H9 (cell line): ENCODE measurements at regions not wholly inside any gene's neighbourhood (a gene's known extent, or its start where the extent isn't known, plus 50 kb on each side); places are given as distances from the start of the nearest gene placed in this dataset.
"Not testable (repeated sequence)": the region's sequence is repeated elsewhere in the genome, so short reads cannot be mapped to it uniquely, and the experiment has no call there.

Source experiments
- DNase-seq: peaks from one replicate; pipeline ENCODE4 v3.0.0-alpha.2; 2017
- H2AFZ ChIP-seq: one replicate; pipeline ENCODE4 v1.6.1; 2013; ENCODE audit warnings: mild to moderate bottlenecking, low read length, control low read depth, moderate library complexity
- H2AK5ac ChIP-seq: 2 replicates; pipeline ENCODE4 v1.6.1; 2013; ENCODE audit warnings: low read length, control low read depth, mixed read lengths; ENCODE audit not compliant: insufficient read length
- H2BK120ac ChIP-seq: one replicate; pipeline ENCODE4 v1.6.1; 2013; ENCODE audit warnings: low read depth, mild to moderate bottlenecking, low read length, control low read depth, inconsistent platforms; ENCODE audit not compliant: poor library complexity, severe bottlenecking
- H2BK12ac ChIP-seq: 2 replicates; pipeline ENCODE4 v1.6.1; 2013; ENCODE audit warnings: low read length, control low read depth, mixed read lengths, low read depth; ENCODE audit not compliant: insufficient read length
- H2BK15ac ChIP-seq: 2 replicates; pipeline ENCODE4 v1.6.1; 2013; ENCODE audit warnings: low read depth, low read length, control low read depth
- H2BK20ac ChIP-seq: one replicate; pipeline ENCODE4 v1.6.1; 2013; ENCODE audit warnings: low read depth, mild to moderate bottlenecking, low read length, control low read depth, inconsistent platforms; ENCODE audit not compliant: poor library complexity, severe bottlenecking
- H2BK5ac ChIP-seq: 2 replicates; pipeline ENCODE4 v1.6.1; 2013; ENCODE audit warnings: low read length, control low read depth, mixed read lengths; ENCODE audit not compliant: insufficient read length
- H3K14ac ChIP-seq: 2 replicates; pipeline ENCODE4 v1.6.1; 2013; ENCODE audit warnings: low read length, control low read depth; ENCODE audit not compliant: insufficient read depth
- H3K18ac ChIP-seq: 2 replicates; pipeline ENCODE4 v1.6.1; 2013; ENCODE audit warnings: low read depth, mild to moderate bottlenecking, mixed read lengths, low read length, control low read depth; ENCODE audit not compliant: insufficient read length
- H3K23ac ChIP-seq: 2 replicates; pipeline ENCODE4 v1.6.1; 2013; ENCODE audit warnings: low read length, control low read depth, mixed read lengths, low read depth; ENCODE audit not compliant: insufficient read length
- H3K23me2 ChIP-seq: 2 replicates; pipeline ENCODE4 v1.6.1; 2013; ENCODE audit warnings: low read depth, mild to moderate bottlenecking, mixed read lengths, low read length, control low read depth; ENCODE audit not compliant: insufficient read length, poor library complexity, severe bottlenecking
- H3K27ac ChIP-seq: 2 replicates; pipeline ENCODE4 v1.5.1; 2013; ENCODE audit warnings: low read length, control low read depth, mixed read lengths, low read depth; ENCODE audit not compliant: insufficient read length
- H3K27me3 ChIP-seq: 2 replicates; pipeline ENCODE4 v1.6.1; 2013; ENCODE audit warnings: low read length, control low read depth, inconsistent platforms; ENCODE audit not compliant: insufficient read depth
- H3K4ac ChIP-seq: 2 replicates; pipeline ENCODE4 v1.6.1; 2013; ENCODE audit warnings: low read depth, mild to moderate bottlenecking, control low read depth, inconsistent platforms, low read length, moderate library complexity
- H3K4me1 ChIP-seq: 2 replicates; pipeline ENCODE4 v1.6.1; 2013; ENCODE audit warnings: low read length, control low read depth, inconsistent platforms; ENCODE audit not compliant: insufficient read depth
- H3K4me2 ChIP-seq: 2 replicates; pipeline ENCODE4 v1.6.1; 2013; ENCODE audit warnings: low read length, control low read depth, mixed read lengths; ENCODE audit not compliant: insufficient read length, insufficient read depth
- H3K56ac ChIP-seq: 2 replicates; pipeline ENCODE4 v1.6.1; 2013; ENCODE audit warnings: low read depth, mild to moderate bottlenecking, mixed read lengths, low read length, control low read depth; ENCODE audit not compliant: insufficient read length
- H3K79me1 ChIP-seq: 2 replicates; pipeline ENCODE4 v1.6.1; 2013; ENCODE audit warnings: low read depth, mild to moderate bottlenecking, moderate library complexity, low read length, control low read depth, inconsistent platforms; ENCODE audit not compliant: insufficient read depth, poor library complexity, severe bottlenecking
- H3K79me2 ChIP-seq: 2 replicates; pipeline ENCODE4 v1.6.1; 2013; ENCODE audit warnings: low read length, control low read depth, inconsistent platforms; ENCODE audit not compliant: insufficient read depth
- H3K9ac ChIP-seq: 2 replicates; pipeline ENCODE4 v1.6.1; 2013; ENCODE audit warnings: low read length, control low read depth, mixed read lengths; ENCODE audit not compliant: insufficient read length; ENCODE audit errors: extremely low read depth
- H3K9me3 ChIP-seq: one replicate; pipeline ENCODE4 v1.6.1; 2013; ENCODE audit warnings: low read depth, low read length, inconsistent platforms; ENCODE audit not compliant: control insufficient read depth
- H3T11ph ChIP-seq: one replicate; pipeline ENCODE4 v1.6.1; 2013; ENCODE audit warnings: mild to moderate bottlenecking, low read length, control low read depth, inconsistent platforms
- H4K20me1 ChIP-seq: one replicate; pipeline ENCODE4 v1.6.1; 2013; ENCODE audit not compliant: control insufficient read depth, insufficient read length, insufficient read depth
- H4K5ac ChIP-seq: 2 replicates; pipeline ENCODE4 v1.6.1; 2013; ENCODE audit warnings: low read depth, mild to moderate bottlenecking, mixed read lengths, low read length, control low read depth; ENCODE audit not compliant: insufficient read length
- H4K8ac ChIP-seq: replicated peaks from 2 replicates; pipeline ENCODE4 v1.6.1; 2013; ENCODE audit warnings: low read length, control low read depth, mixed read lengths, low read depth; ENCODE audit not compliant: insufficient read length
- H4K91ac ChIP-seq: 2 replicates; pipeline ENCODE4 v1.6.1; 2013; ENCODE audit warnings: low read depth, mild to moderate bottlenecking, moderate library complexity, mixed read lengths, low read length, control low read depth; ENCODE audit not compliant: insufficient read length
- H3K27ac Mint-ChIP-seq, 3 experiments: 2 replicates in 2 of 3; 3 replicates in 1 of 3; pipeline ENCODE4 v1.8.0; 2020 to 2021; ENCODE audit warnings: mixed read lengths in 3 of 3, mild to moderate bottlenecking in 1 of 3, moderate library complexity in 1 of 3
- H3K27me3 Mint-ChIP-seq: 2 replicates; pipeline ENCODE4 v1.8.0; 2021; ENCODE audit warnings: low read depth, mild to moderate bottlenecking, moderate library complexity, mixed read lengths
- H3K36me3 Mint-ChIP-seq, 3 experiments: 2 replicates in 2 of 3; 3 replicates in 1 of 3; pipeline ENCODE4 v1.8.0; 2020 to 2021; ENCODE audit warnings: low read depth in 3 of 3, mixed read lengths in 3 of 3; ENCODE audit not compliant: insufficient read depth in 1 of 3
- H3K4me1 Mint-ChIP-seq, 2 experiments: 2 replicates each; pipeline ENCODE4 v1.8.0; 2020; ENCODE audit warnings: mixed read lengths in 2 of 2
- H3K4me3 Mint-ChIP-seq, 2 experiments: 2 replicates in 1 of 2; 3 replicates in 1 of 2; pipeline ENCODE4 v1.8.0; 2020 to 2021; ENCODE audit warnings: mild to moderate bottlenecking in 2 of 2, mixed read lengths in 2 of 2, moderate library complexity in 1 of 2
- H3K9me3 Mint-ChIP-seq, 2 experiments: 2 replicates in 1 of 2; 3 replicates in 1 of 2; pipeline ENCODE4 v1.8.0; 2020; ENCODE audit warnings: mild to moderate bottlenecking in 2 of 2, mixed read lengths in 2 of 2, moderate library complexity in 1 of 2
- CTCF ChIP-seq: fragments of 200-600 bp; sonication (generic); conservative IDR thresholded peaks from 3 replicates; pipeline ENCODE4 v1.8.0; 2021; ENCODE audit warnings: antibody characterized with exemption, mild to moderate bottlenecking
- WGBS: extraction: QIAGEN DNeasy Blood & Tissue Kit; methylation state at CpG from one replicate; pipeline ENCODE4 v1.1.7; 2013; ENCODE audit warnings: missing lambda C conversion rate, low lambda C conversion rate, mixed read lengths; ENCODE audit not compliant: insufficient read length; ENCODE audit errors: extremely low coverage; 5-methylcytosine and 5-hydroxymethylcytosine counted together

GRCh38 chr4:12005471-12005870 is 576.8 kb upstream of the HS3ST1 start:
- Mint-ChIP-seq H3K27me3 (no peaks in the 10 kb centered on the region), H3K27ac (no peak overlapping the region), H3K36me3 (peaks cover 0 to 11% (median 0%) of the 10 kb centered on the region in 3 experiments; a peak in 1 of 7 replicates), H3K9me3 (peaks cover 4 to 6% of the 10 kb centered on the region in 2 experiments; a peak in 3 of 5 replicates), H3K4me1 (no peaks in the 10 kb centered on the region), H3K4me3 (no peak overlapping the region)
- Histone ChIP-seq H3K79me1 (no peaks in the 10 kb centered on the region), H2AK5ac (no peak overlapping the region), H2BK120ac (no peak overlapping the region), H2BK12ac (no peak overlapping the region), H3K27ac (no peak overlapping the region), H2BK5ac (no peak overlapping the region), H3K14ac (no peak overlapping the region), H3K9ac (no peak overlapping the region), H4K8ac (no peak overlapping the region), H3K23ac (no peak overlapping the region), H3K23me2 (no peaks in the 10 kb centered on the region), H3K56ac (no peak overlapping the region), H4K91ac (no peak overlapping the region), H3K27me3 (no peaks in the 10 kb centered on the region), H4K20me1 (no peaks in the 10 kb centered on the region), H3K4me1 (no peaks in the 10 kb centered on the region), H2AFZ (no peak overlapping the region), H3K9me3 (no peaks in the 10 kb centered on the region), H2BK20ac (no peak overlapping the region), H3K4ac (no peak overlapping the region), H3K18ac (no peak overlapping the region), H3K79me2 (no peaks in the 10 kb centered on the region), H2BK15ac (no peak overlapping the region), H3K4me2 (no peak overlapping the region), H3T11ph (no peak overlapping the region), H4K5ac (no peak overlapping the region)
- DNase-seq, result no peak
- no peak for TF ChIP-seq CTCF

- not testable (repeated sequence) for H4K91ac ChIP-seq, H3K14ac ChIP-seq, H3K18ac ChIP-seq, H3K27me3 ChIP-seq, H2BK20ac ChIP-seq, H3K23ac ChIP-seq, H3K4me3 Mint-ChIP-seq, H3K79me1 ChIP-seq, H2BK120ac ChIP-seq, H3K27ac ChIP-seq, H3K56ac ChIP-seq, DNase-seq, H4K8ac ChIP-seq, H3K9ac ChIP-seq, H2BK15ac ChIP-seq, H2AFZ ChIP-seq, H3K4me2 ChIP-seq, H3K79me2 ChIP-seq, H3K4me1 ChIP-seq, H3K23me2 ChIP-seq, H4K20me1 ChIP-seq, H2BK12ac ChIP-seq, H3K27ac Mint-ChIP-seq, H3T11ph ChIP-seq, H3K27me3 Mint-ChIP-seq, H3K4me1 Mint-ChIP-seq, H4K5ac ChIP-seq, H2BK5ac ChIP-seq, H2AK5ac ChIP-seq, H3K4ac ChIP-seq
- Mint-ChIP-seq H3K36me3 (peaks cover 29 to 55% (median 35%) of the 10 kb centered on the region in 3 experiments), H3K9me3 (peaks cover 52 to 57% of the 10 kb centered on the region in 2 experiments)
- H3K9me3 ChIP-seq, result peaks cover 15% of the 10 kb centered on the region
- WGBS, result no CpG with 5 or more reads among the region's 5 CpGs
Observed at GRCh38 chr4:11996581-11996980, 567.9 kb upstream of the HS3ST1 start.
